Endothelial cell of umbilical vein (primary cell): ENCODE measurements at regions not wholly inside any gene's neighbourhood (a gene's known extent, or its start where the extent isn't known, plus 50 kb on each side); places are given as distances from the start of the nearest gene placed in this dataset.

Source experiments
- EZH2 ChIP-seq: IDR thresholded peaks from 2 replicates; pipeline ENCODE4 v1.6.1; 2012; ENCODE audit warnings: borderline replicate concordance, low read depth, mild to moderate bottlenecking, moderate library complexity, low read length, inconsistent platforms; ENCODE audit not compliant: severe bottlenecking
- POLR2A ChIP-seq: IDR thresholded peaks from 2 replicates; pipeline ENCODE4 v1.6.1; 2012; ENCODE audit warnings: low read depth, mild to moderate bottlenecking, control low read depth, low read length

- TF ChIP-seq EZH2 (no peak), POLR2A (no peak)
These were observed 229.3 kb upstream of the CTNND2 start for GRCh38 chr5:12133520-12133919.
